Right lobe of liver (tissue), 6 donors: ENCODE measurements at regions not wholly inside any gene's neighbourhood (a gene's known extent, or its start where the extent isn't known, plus 50 kb on each side); places are given as distances from the start of the nearest gene placed in this dataset.

Experiments used
- ATAC-seq, 4 donors: fragments of 200-7000 bp; cut with Tn5 transposase; one replicate each; pipeline ENCODE4 v1.9.1; 2020; ENCODE audit warnings: mild to moderate bottlenecking in 4 of 4, moderate library complexity in 4 of 4
- DNase-seq, 3 donors: peaks; one replicate each; pipeline ENCODE4 v3.0.0-alpha.2; 2020
- H3K27ac ChIP-seq, 3 donors: fragments of 200-600 bp; one replicate each; pipeline ENCODE4 v1.8.0; 2022
- H3K27me3 ChIP-seq, 2 donors: fragments of 200-600 bp; one replicate each; pipeline ENCODE4 v1.8.0; 2022
- H3K36me3 ChIP-seq, 4 donors: fragments of 200-600 bp; sonication (generic) in 1 of 4; one replicate each; pipeline versions ENCODE4 v1.5.1 to v1.8.0; 2017 to 2022; ENCODE audit warnings: control low read depth in 1 of 4
- H3K4me1 ChIP-seq, 4 donors: fragments of 200-600 bp; sonication (generic) in 1 of 4; one replicate each; pipeline versions ENCODE4 v1.5.1 to v1.8.0; 2017 to 2022; ENCODE audit warnings: control low read depth in 1 of 4
- H3K4me3 ChIP-seq, 3 donors: fragments of 200-600 bp; one replicate each; pipeline ENCODE4 v1.8.0; 2022
- H3K9me3 ChIP-seq, 4 donors: fragments of 200-600 bp; sonication (generic) in 1 of 4; one replicate each; pipeline versions ENCODE4 v1.5.1 to v1.8.0; 2017 to 2022; ENCODE audit warnings: control low read depth in 1 of 4
- POLR2A ChIP-seq: fragments of 450-650 bp; IDR thresholded peaks from one replicate; pipeline ENCODE4 v1.6.1; 2017; ENCODE audit warnings: antibody characterized with exemption, mild to moderate bottlenecking
- WGBS: methylation state at CpG from one replicate; pipeline ENCODE4 v1.1.6; 2018; ENCODE audit warnings: low coverage, low lambda C conversion rate; ENCODE audit not compliant: insufficient coverage; ENCODE audit errors: missing lambda C conversion rate; 5-methylcytosine and 5-hydroxymethylcytosine counted together
- intact Hi-C, 2 donors: fragments of 100-400 bp; cut with DNase I; formaldehyde crosslinking; loops; one replicate each; pipeline versions ENCODE4 v1.11.2 to v1.14.1; 2022
- TF ChIP-seq, protein P1 (sequence below), 4 donors: fragments of 200-600 bp in 3 of 4; fragments of 450-650 bp in 1 of 4; IDR thresholded peaks; one replicate each; pipeline versions ENCODE4 v1.5.1 to v1.8.0; 2016 to 2022; ENCODE audit warnings: antibody characterized with exemption in 4 of 4, mild to moderate bottlenecking in 2 of 4
- donor health status: DM: no; HTN: yes; CAD: no.
- donor health status: DM: no; HTN: no; CAD: no.
- donor health status: DM: no; HTN: no; CAD: no.
- donor health status: DM: no; HTN: yes; CAD: no.
- donor health status: DM: no; HTN: yes; CAD: no.

DNA sequence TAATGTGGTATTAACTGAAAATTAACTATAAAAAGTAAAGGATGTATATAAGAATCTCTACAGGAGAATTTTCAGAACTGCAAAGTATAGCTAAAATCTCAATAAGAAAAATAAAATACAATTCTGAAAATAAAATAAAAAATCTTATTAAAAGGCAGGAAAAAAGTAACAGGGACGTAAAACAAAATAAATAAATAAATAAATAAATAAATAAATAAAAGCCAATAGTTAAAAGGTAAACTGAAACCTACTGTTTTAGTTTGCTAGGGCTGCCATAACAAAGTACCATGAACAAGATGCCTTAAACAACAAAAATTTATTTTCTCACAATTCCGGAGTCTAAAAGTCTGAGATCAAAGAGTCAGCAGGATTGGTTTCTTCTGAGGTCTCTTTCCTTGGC lies 140.6 kb downstream of the SPANXA1 start:
- intact Hi-C loops: no loop called here
- Histone ChIP-seq H3K27ac (no peak overlapping the region), H3K36me3 (no peaks in the 10 kb centered on the region), H3K27me3 (no peaks in the 10 kb centered on the region), H3K9me3 (no peaks in the 10 kb centered on the region), H3K4me1 (no peaks in the 10 kb centered on the region), H3K4me3 (no peak overlapping the region)
- WGBS: 60% methylated on average over 2 of the region's 2 CpGs
- ATAC-seq (no peak), DNase-seq (no peak)
- TF ChIP-seq, protein P1, sequence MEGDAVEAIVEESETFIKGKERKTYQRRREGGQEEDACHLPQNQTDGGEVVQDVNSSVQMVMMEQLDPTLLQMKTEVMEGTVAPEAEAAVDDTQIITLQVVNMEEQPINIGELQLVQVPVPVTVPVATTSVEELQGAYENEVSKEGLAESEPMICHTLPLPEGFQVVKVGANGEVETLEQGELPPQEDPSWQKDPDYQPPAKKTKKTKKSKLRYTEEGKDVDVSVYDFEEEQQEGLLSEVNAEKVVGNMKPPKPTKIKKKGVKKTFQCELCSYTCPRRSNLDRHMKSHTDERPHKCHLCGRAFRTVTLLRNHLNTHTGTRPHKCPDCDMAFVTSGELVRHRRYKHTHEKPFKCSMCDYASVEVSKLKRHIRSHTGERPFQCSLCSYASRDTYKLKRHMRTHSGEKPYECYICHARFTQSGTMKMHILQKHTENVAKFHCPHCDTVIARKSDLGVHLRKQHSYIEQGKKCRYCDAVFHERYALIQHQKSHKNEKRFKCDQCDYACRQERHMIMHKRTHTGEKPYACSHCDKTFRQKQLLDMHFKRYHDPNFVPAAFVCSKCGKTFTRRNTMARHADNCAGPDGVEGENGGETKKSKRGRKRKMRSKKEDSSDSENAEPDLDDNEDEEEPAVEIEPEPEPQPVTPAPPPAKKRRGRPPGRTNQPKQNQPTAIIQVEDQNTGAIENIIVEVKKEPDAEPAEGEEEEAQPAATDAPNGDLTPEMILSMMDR (IDR thresholded peaks at IDR 0.05): no peak

DNA sequence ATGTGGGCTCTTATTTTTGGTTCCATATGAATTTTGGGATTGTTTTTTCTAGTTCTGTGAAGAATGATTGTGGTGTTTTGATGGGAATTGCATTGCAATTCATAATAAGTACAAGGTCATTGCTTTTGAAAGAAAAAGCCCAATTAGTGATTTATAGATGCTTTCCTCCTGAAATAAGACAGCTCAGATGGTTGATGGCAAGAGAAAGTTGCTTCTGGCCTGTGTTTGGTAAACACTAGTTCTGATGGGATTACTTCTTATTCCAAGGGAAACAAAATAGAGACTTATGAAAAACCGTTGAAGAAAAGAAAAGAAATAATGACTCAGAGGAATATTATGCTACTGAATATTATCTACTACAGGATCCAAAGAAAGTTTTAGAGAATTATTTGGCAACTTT lies 144.9 kb downstream of the SPANXA1 start:
- DNase-seq (no peak), ATAC-seq (no peak)
- Histone ChIP-seq H3K4me1 (no peaks in the 10 kb centered on the region), H3K27me3 (no peaks in the 10 kb centered on the region), H3K36me3 (no peaks in the 10 kb centered on the region), H3K27ac (no peak overlapping the region), H3K4me3 (no peak overlapping the region), H3K9me3 (no peaks in the 10 kb centered on the region)
- TF ChIP-seq, protein P1 (IDR thresholded peaks at IDR 0.05): no peak
- TF ChIP-seq POLR2A: no peak
- 44% methylated on average over 1 of the region's 1 CpG for WGBS
- intact Hi-C loops: no loop called here

DNA sequence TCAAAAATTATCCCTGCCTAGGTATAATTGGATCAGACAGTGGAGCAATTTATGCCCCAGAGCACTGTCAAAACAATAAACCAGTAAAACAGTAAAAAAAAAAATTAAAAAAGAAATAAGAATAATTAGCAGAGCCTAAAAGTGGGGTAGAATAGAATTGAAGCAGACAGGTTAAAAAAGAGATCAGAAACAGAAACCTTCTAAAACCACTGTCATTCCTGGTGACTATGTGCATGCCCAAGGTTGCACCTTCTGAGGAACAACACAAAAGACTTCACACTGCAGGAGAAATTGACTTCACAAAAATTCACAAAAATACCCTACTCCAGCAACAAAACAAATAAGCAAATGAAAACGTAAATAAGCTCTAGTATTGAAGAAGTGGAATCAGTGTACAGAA lies 168.6 kb downstream of the SPANXA1 start:
- Histone ChIP-seq H3K27ac (no peak overlapping the region), H3K4me3 (no peak overlapping the region), H3K4me1 (no peaks in the 10 kb centered on the region), H3K27me3 (no peaks in the 10 kb centered on the region), H3K9me3 (no peaks in the 10 kb centered on the region), H3K36me3 (no peaks in the 10 kb centered on the region)
- no peak for ATAC-seq
- no peak for DNase-seq
- TF ChIP-seq POLR2A: no peak
- TF ChIP-seq, protein P1 (IDR thresholded peaks at IDR 0.05): no peak
- WGBS: 33% methylated on average over 1 of the region's 1 CpG
- intact Hi-C loops: no loop called here

DNA sequence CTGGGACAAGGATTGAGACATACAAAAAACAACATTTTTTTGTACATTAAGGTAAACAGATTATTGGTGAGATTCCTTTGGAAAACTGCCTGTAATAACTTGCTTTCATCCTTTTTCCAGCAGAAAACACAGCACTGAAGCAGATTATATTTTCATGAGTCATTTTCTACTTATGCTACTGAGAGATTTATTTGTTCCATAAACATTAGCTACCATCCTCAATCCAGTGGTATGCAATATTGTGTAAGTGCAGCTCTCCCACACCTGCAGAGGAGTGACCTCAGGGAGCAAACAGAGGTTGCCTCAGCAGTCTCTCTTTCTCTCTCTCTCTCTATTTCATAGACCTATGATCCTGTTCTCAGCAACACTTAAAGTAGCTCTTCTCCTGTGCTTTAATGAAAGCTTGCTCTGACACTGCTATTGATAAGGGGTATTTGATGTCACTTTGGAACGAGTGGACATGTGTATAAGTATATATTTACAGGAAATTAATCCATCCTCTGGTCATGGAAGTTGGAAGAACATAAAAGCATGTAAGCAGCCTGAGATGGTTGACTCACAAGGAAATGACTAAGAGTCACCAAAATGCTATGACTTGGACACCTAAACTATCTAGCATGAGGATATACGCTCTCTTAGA lies 163.7 kb upstream of the SPANXC start:
- no peak overlapping the region for H3K27ac ChIP-seq
- no peaks in the 10 kb centered on the region for H3K27me3 ChIP-seq
- DNase-seq (no peak), ATAC-seq (no peak)
- no peak for TF ChIP-seq POLR2A
- TF ChIP-seq, protein P1 (IDR thresholded peaks at IDR 0.05): no peak
- no peaks in the 10 kb centered on the region for H3K9me3 ChIP-seq
- no peak overlapping the region for H3K4me3 ChIP-seq
- intact Hi-C loops: no loop called here
- H3K4me1 ChIP-seq: no peaks in the 10 kb centered on the region
- no peaks in the 10 kb centered on the region for H3K36me3 ChIP-seq
- 27% methylated on average over 2 of the region's 2 CpGs for WGBS

DNA sequence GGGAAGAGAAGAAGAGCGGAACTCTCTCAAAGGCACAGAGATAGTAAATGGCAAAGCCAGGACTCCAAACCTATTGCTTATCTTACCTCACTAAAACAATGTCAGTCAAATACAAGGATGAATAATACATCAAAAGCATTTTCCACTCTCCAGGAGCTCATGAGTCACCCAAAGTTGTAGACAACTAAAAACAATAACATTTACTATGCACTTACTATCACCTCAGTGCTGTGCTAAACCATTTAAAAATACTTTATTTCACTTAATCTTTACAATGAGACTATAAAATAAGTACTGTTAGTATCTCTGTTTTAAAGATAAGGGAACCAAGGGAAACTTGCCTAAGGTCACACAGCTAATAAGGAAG lies 163.2 kb upstream of the SPANXC start:
- no peaks in the 10 kb centered on the region for H3K36me3 ChIP-seq
- H3K4me1 ChIP-seq: no peaks in the 10 kb centered on the region
- no peak overlapping the region for H3K27ac ChIP-seq
- no peaks in the 10 kb centered on the region for H3K27me3 ChIP-seq
- DNase-seq: no peak
- no peak for ATAC-seq
- WGBS: 83% methylated on average over 1 of the region's 1 CpG
- no peak overlapping the region for H3K4me3 ChIP-seq
- no peak for TF ChIP-seq POLR2A
- TF ChIP-seq, protein P1 (IDR thresholded peaks at IDR 0.05): no peak
- H3K9me3 ChIP-seq: no peaks in the 10 kb centered on the region
- intact Hi-C loops: no loop called here
